OCI-LY3 (cell line): ENCODE measurements at regions not wholly inside any gene's neighbourhood (a gene's known extent, or its start where the extent isn't known, plus 50 kb on each side); places are given as distances from the start of the nearest gene placed in this dataset.
A peak's percentile ranks its signal among the peaks of the same experiment; 100 is the strongest.

Experiments
- H2AFZ ChIP-seq: fragments of 200-600, 300-600 bp; shearing (Covaris generic); 2 replicates; pipeline ENCODE4 v1.6.0; 2014; ENCODE audit warnings: antibody characterized with exemption, low read depth, low read length
- H3K27ac ChIP-seq: fragments of 200-600, 300-600 bp; sonication (generic); 2 replicates; pipeline ENCODE4 v1.5.1; 2014; ENCODE audit warnings: mild to moderate bottlenecking, low read length, moderate library complexity, mixed read lengths
- H3K27me3 ChIP-seq: fragments of 200-600, 300-600 bp; sonication (generic); 2 replicates; pipeline ENCODE4 v1.6.1; 2014; ENCODE audit warnings: low read depth, low read length, mixed read lengths
- H3K36me3 ChIP-seq: fragments of 200-600, 300-600 bp; sonication (generic); replicated peaks from 2 replicates; pipeline ENCODE3; 2014; ENCODE audit warnings: low read depth, low read length, mixed read lengths
- H3K4me1 ChIP-seq: fragments of 300-600, 200-600 bp; sonication (generic); 2 replicates; pipeline ENCODE4 v1.6.1; 2014; ENCODE audit warnings: low read length, mixed read lengths
- H3K4me2 ChIP-seq: fragments of 200-600, 300-600 bp; sonication (generic); 2 replicates; pipeline ENCODE4 v1.6.1; 2014; ENCODE audit warnings: low read length, mixed read lengths
- H3K4me3 ChIP-seq: fragments of 300-600, 200-600 bp; sonication (generic); 2 replicates; pipeline ENCODE4 v1.5.1; 2014; ENCODE audit warnings: antibody characterized with exemption, mild to moderate bottlenecking, low read length, moderate library complexity
- H3K79me2 ChIP-seq: fragments of 300-600, 200-600 bp; shearing (Covaris generic); 2 replicates; pipeline ENCODE4 v1.6.1; 2014; ENCODE audit warnings: mild to moderate bottlenecking, low read length, mixed read lengths
- H3K9ac ChIP-seq: fragments of 300-600, 200-600 bp; shearing (Covaris generic); 2 replicates; pipeline ENCODE4 v1.6.0; 2014; ENCODE audit warnings: mild to moderate bottlenecking, low read length, moderate library complexity
- H3K9me3 ChIP-seq: fragments of 200-600, 300-600 bp; shearing (Covaris generic); 2 replicates; pipeline ENCODE4 v1.6.1; 2014; ENCODE audit warnings: low read length, mixed read lengths; ENCODE audit not compliant: insufficient read depth
- H4K20me1 ChIP-seq: fragments of 200-600, 300-600 bp; sonication (generic); 2 replicates; pipeline ENCODE4 v1.6.1; 2016; ENCODE audit warnings: low read length, mixed read lengths; ENCODE audit not compliant: insufficient read depth
- EZH2phosphoT487 ChIP-seq: fragments of 200-600 bp; shearing (Covaris generic); IDR thresholded peaks from 2 replicates; pipeline ENCODE4 v1.6.1; 2018; ENCODE audit warnings: antibody characterized with exemption, mixed run types, low read depth
- TF ChIP-seq, protein P1 (sequence below): fragments of 200-600, 300-600 bp; sonication (generic); IDR thresholded peaks from 2 replicates; pipeline ENCODE4 v1.5.1; 2014; ENCODE audit warnings: antibody characterized with exemption, low read length, low read depth

DNA sequence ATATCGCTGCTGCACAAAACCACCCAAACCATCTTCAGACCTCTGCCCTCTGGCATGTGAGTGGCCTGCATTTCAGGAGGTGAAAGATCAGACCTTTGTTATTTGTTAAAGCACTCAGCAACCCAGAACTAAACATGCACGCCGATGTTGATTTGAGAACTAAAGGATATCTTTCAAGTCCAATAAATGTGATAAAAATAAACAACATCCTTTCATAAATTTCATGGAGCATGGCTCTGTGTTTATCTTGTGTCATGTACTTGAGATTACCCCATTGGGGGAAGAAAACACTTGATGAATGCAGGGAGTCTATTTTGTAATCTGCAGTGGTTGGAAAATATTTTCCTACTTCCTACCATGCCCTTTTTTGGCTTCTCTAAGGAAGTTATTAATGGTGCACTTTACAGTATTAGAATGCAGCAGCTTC is 70.8 kb upstream of the GATA6 start:
- no peak for TF ChIP-seq EZH2phosphoT487
- TF ChIP-seq, protein P1, sequence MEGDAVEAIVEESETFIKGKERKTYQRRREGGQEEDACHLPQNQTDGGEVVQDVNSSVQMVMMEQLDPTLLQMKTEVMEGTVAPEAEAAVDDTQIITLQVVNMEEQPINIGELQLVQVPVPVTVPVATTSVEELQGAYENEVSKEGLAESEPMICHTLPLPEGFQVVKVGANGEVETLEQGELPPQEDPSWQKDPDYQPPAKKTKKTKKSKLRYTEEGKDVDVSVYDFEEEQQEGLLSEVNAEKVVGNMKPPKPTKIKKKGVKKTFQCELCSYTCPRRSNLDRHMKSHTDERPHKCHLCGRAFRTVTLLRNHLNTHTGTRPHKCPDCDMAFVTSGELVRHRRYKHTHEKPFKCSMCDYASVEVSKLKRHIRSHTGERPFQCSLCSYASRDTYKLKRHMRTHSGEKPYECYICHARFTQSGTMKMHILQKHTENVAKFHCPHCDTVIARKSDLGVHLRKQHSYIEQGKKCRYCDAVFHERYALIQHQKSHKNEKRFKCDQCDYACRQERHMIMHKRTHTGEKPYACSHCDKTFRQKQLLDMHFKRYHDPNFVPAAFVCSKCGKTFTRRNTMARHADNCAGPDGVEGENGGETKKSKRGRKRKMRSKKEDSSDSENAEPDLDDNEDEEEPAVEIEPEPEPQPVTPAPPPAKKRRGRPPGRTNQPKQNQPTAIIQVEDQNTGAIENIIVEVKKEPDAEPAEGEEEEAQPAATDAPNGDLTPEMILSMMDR: no peak
- Histone ChIP-seq H4K20me1 (no peaks in the 10 kb centered on the region), H3K27me3 (0 out of 2 replicates have a peak, but pooled peaks cover 3% of the 10 kb centered on the region)

DNA sequence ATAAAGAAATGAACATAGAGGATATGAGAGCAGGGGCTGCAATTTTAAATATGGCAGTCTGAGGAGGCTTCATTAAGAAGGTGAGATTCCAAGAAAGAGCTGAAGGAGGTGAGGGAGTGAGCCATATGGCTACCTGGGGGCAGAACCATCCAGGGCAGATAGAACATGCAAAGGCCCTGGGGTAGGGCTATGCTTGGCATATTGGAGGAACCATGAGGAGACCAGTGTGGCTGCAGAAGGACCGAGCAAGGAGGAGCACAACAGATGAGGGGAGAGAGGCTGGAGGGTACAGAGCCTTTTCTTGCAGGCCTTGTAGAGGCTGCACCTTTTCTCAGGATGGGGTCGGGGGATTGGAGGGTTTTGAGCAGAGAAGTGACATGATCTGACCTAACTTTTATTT is 69.5 kb upstream of the GATA6 start:
- H2AFZ ChIP-seq: no peak overlapping the region
- no peaks in the 10 kb centered on the region for H3K4me1 ChIP-seq
- H3K36me3 ChIP-seq: no peaks in the 10 kb centered on the region
- H3K9me3 ChIP-seq: no peaks in the 10 kb centered on the region
- no peak overlapping the region for H3K9ac ChIP-seq
- no peaks in the 10 kb centered on the region for H4K20me1 ChIP-seq
- H3K27me3 ChIP-seq: no peaks in the 10 kb centered on the region
- H3K27ac ChIP-seq: no peak overlapping the region
- H3K4me2 ChIP-seq: no peak overlapping the region
- H3K4me3 ChIP-seq: no peak overlapping the region
- H3K79me2 ChIP-seq: no peaks in the 10 kb centered on the region
- TF ChIP-seq, protein P1: no peak

More for the DNA sequence above, 70.8 kb upstream of the GATA6 start:
- Histone ChIP-seq H3K79me2 (no peaks in the 10 kb centered on the region), H3K36me3 (no peaks in the 10 kb centered on the region), H3K4me2 (no peak overlapping the region), H3K9ac (no peak overlapping the region), H3K9me3 (no peaks in the 10 kb centered on the region), H3K27ac (no peak overlapping the region), H2AFZ (no peak overlapping the region), H3K4me1 (no peaks in the 10 kb centered on the region), H3K4me3 (no peak overlapping the region)

DNA sequence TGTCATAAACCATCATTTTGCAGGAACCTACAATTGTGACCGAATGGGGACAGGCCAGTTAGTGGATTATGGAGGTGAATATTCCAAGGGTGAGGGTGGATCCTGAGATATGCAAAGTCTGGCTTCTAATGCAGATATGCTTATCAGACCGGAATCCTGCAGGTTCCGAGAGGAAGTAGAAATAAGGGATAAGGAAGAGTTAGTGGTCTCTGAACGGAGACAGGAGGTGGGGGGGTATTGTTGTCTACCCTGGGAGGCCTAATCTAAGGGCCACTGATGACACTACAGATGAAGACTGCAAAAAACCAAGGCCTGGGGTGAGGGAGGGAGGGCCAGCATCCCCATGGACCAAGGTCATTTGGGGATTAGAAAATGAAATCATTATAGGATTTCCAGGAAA is 67.7 kb upstream of the GATA6 start:
- Histone ChIP-seq H3K79me2 (no peaks in the 10 kb centered on the region), H3K27me3 (no peaks in the 10 kb centered on the region), H3K4me1 (no peaks in the 10 kb centered on the region), H3K9me3 (no peaks in the 10 kb centered on the region), H3K4me3 (no peak overlapping the region), H3K36me3 (no peaks in the 10 kb centered on the region), H4K20me1 (no peaks in the 10 kb centered on the region), H3K27ac (no peak overlapping the region), H3K4me2 (no peak overlapping the region), H3K9ac (no peak overlapping the region), H2AFZ (no peak overlapping the region)
- no peak for TF ChIP-seq EZH2phosphoT487
- TF ChIP-seq, protein P1: no peak

DNA sequence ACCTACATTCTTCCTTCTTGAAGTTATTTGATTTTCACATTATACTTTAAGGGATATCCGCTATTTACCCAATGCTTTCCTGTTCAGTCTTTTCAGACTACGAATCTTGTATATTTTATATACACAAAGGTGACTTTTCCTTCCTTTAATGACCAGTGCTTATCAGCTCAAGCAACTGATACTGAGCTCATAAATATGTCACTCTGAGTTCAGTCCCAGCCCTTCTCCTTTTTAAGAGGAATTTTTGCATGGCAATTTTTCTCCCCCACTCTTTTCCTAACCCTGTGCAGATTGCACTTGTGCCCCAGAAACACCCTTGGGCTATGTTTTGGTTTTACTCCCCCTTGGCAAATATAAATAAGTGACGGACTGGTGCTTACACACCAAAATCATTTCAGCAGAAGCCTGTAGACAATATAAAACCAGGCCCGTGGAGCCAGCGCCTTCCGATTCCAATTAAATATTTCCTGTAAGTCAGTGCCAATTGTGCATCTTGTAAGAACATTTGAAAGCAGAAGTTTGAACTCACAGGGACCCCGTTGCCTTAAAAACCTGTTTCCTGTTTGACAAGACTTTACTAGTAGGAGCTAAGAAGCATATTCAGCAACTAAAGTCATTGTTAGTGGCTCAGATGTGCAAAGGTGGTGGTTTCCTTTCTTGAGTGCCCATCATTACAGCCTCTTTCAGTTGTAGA is 66.3 kb upstream of the GATA6 start:
- TF ChIP-seq, protein P1: no peak
- TF ChIP-seq EZH2phosphoT487: no peak
- Histone ChIP-seq H3K27me3 (no peaks in the 10 kb centered on the region), H3K79me2 (no peaks in the 10 kb centered on the region), H3K36me3 (no peaks in the 10 kb centered on the region), H3K4me2 (no peak overlapping the region), H3K9me3 (no peaks in the 10 kb centered on the region), H3K4me1 (no peaks in the 10 kb centered on the region), H3K9ac (no peak overlapping the region), H4K20me1 (no peaks in the 10 kb centered on the region), H3K4me3 (no peak overlapping the region), H2AFZ (peak overlapping the region; percentile 75), H3K27ac (no peak overlapping the region)
